OCI-LY7 (cell line): ENCODE measurements at regions not wholly inside any gene's neighbourhood (a gene's known extent, or its start where the extent isn't known, plus 50 kb on each side); places are given as distances from the start of the nearest gene placed in this dataset.

Experiments
- BruUV-seq: library from RNA; stranded (reverse); fragments of 400-500 nt; replicated peaks from 2 replicates; lab custom pipeline; 2021; lab: Mats Ljungman, UMichigan
- CTCF ChIA-PET: fragments of 300-600 bp; sonication (Branson Sonifier 250); formaldehyde crosslinking; loops from one replicate; lab custom pipeline; 2022; ENCODE audit warnings: antibody characterized with exemption; ENCODE audit not compliant: unreplicated experiment; lab: Charles Lee
- POLR2A ChIA-PET: fragments of 300-600 bp; sonication (Branson Sonifier 250); formaldehyde crosslinking; loops from one replicate; lab custom pipeline; 2022; ENCODE audit warnings: antibody characterized with exemption; lab: Charles Lee
- DNase-seq: peaks from one replicate; pipeline ENCODE4 v3.0.0-alpha.2; 2015; ENCODE audit warnings: low spot score
- H2AFZ ChIP-seq: fragments of 200-600 bp; sonication (generic), shearing (Covaris generic); 2 replicates; pipeline ENCODE4 v1.6.1; 2014; ENCODE audit warnings: mild to moderate bottlenecking, antibody characterized with exemption, low read length, moderate library complexity
- H3K27ac ChIP-seq: fragments of 200-600 bp; sonication (generic); 2 replicates; pipeline ENCODE4 v1.5.1; 2014; ENCODE audit warnings: mixed run types, low read depth, mild to moderate bottlenecking, moderate library complexity, low read length, inconsistent platforms; ENCODE audit not compliant: poor library complexity, severe bottlenecking
- H3K36me3 ChIP-seq: fragments of 200-600 bp; sonication (generic); 2 replicates; pipeline ENCODE4 v1.6.1; 2014; ENCODE audit warnings: mild to moderate bottlenecking, antibody characterized with exemption, low read length, moderate library complexity, mixed read lengths; ENCODE audit not compliant: insufficient read depth
- H3K4me1 ChIP-seq: fragments of 200-600 bp; sonication (generic); 2 replicates; pipeline ENCODE4 v1.5.1; 2014; ENCODE audit warnings: mild to moderate bottlenecking, low read length; ENCODE audit not compliant: insufficient read depth, poor library complexity, severe bottlenecking
- H3K4me2 ChIP-seq: fragments of 200-600 bp; sonication (generic); 2 replicates; pipeline ENCODE4 v1.6.1; 2014; ENCODE audit warnings: mild to moderate bottlenecking, low read length
- H3K4me3 ChIP-seq: fragments of 200-600 bp; sonication (generic); 2 replicates; pipeline ENCODE4 v1.5.1; 2014; ENCODE audit warnings: mild to moderate bottlenecking, low read depth, low read length; ENCODE audit not compliant: poor library complexity, severe bottlenecking
- H3K79me2 ChIP-seq: fragments of 200-600 bp; sonication (generic); 2 replicates; pipeline ENCODE4 v1.6.1; 2016; ENCODE audit warnings: low read depth, mild to moderate bottlenecking, low read length, moderate library complexity, mixed read lengths; ENCODE audit not compliant: insufficient read depth
- H3K9me2 ChIP-seq: fragments of 200-600 bp; sonication (generic); 2 replicates; pipeline ENCODE4 v1.6.1; 2016; ENCODE audit warnings: mild to moderate bottlenecking, low read length, mixed read lengths; ENCODE audit not compliant: insufficient read depth
- H3K9me3 ChIP-seq: fragments of 200-600 bp; sonication (generic); 2 replicates; pipeline ENCODE4 v1.6.1; 2014; ENCODE audit warnings: mild to moderate bottlenecking, mixed run types, low read length, mixed read lengths
- H4K20me1 ChIP-seq: fragments of 200-600 bp; sonication (generic); 2 replicates; pipeline ENCODE4 v1.6.1; 2014; ENCODE audit warnings: mild to moderate bottlenecking, antibody characterized with exemption, low read length, moderate library complexity, mixed read lengths; ENCODE audit not compliant: insufficient read depth
- EZH2phosphoT487 ChIP-seq: fragments of 200-600 bp; sonication (generic); IDR thresholded peaks from 2 replicates; pipeline ENCODE4 v1.6.1; 2018; ENCODE audit warnings: low read depth, borderline replicate concordance, mild to moderate bottlenecking, mixed run types, antibody characterized with exemption, low read length, moderate library complexity, mixed read lengths
- intact Hi-C: fragments of 100-400 bp; cut with micrococcal nuclease; formaldehyde crosslinking; loops from one replicate; pipeline ENCODE4 v1.10.0; 2022; ENCODE audit not compliant: unreplicated experiment
- TF ChIP-seq, protein P1 (sequence below): fragments of 200-600 bp; sonication (generic); conservative IDR thresholded peaks from 2 replicates; pipeline ENCODE4 v1.5.1; 2014; ENCODE audit warnings: mild to moderate bottlenecking, antibody characterized with exemption, low read length, moderate library complexity, mixed read lengths

DNA sequence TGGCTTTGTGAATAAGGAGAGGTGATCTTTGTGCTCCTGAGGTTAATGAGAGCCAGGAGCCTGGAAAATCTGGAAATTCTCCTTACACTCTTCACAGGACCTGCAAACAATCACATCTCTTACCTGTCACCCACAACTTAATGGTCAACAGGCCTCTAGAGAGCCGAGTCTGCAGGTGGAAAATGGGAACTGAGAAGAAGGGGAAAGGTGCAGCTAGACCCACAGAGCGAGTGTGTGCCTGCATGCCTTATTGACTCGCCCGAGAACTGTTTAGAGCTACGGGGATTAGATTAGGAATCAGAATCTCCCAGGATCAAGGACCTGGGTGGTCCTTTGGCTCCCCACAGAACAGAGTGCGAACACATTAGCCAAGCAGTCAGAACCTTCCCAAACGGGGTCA is 329.6 kb downstream of the PTEN start:
- Histone ChIP-seq H4K20me1 (no peaks in the 10 kb centered on the region), H3K9me2 (no peaks in the 10 kb centered on the region), H2AFZ (no peak overlapping the region), H3K27ac (no peak overlapping the region), H3K9me3 (no peaks in the 10 kb centered on the region), H3K4me3 (no peak overlapping the region), H3K79me2 (no peaks in the 10 kb centered on the region), H3K4me1 (peaks cover 6% of the 10 kb centered on the region), H3K4me2 (no peak overlapping the region), H3K36me3 (no peaks in the 10 kb centered on the region)
- DNase-seq: no peak
- BruUV-seq: no TSS peak
- ChIA-PET CTCF (no interaction called here), POLR2A (no interaction called here)
- no peak for TF ChIP-seq EZH2phosphoT487
- TF ChIP-seq, protein P1, sequence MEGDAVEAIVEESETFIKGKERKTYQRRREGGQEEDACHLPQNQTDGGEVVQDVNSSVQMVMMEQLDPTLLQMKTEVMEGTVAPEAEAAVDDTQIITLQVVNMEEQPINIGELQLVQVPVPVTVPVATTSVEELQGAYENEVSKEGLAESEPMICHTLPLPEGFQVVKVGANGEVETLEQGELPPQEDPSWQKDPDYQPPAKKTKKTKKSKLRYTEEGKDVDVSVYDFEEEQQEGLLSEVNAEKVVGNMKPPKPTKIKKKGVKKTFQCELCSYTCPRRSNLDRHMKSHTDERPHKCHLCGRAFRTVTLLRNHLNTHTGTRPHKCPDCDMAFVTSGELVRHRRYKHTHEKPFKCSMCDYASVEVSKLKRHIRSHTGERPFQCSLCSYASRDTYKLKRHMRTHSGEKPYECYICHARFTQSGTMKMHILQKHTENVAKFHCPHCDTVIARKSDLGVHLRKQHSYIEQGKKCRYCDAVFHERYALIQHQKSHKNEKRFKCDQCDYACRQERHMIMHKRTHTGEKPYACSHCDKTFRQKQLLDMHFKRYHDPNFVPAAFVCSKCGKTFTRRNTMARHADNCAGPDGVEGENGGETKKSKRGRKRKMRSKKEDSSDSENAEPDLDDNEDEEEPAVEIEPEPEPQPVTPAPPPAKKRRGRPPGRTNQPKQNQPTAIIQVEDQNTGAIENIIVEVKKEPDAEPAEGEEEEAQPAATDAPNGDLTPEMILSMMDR: no peak
- intact Hi-C loops: no loop called here

DNA sequence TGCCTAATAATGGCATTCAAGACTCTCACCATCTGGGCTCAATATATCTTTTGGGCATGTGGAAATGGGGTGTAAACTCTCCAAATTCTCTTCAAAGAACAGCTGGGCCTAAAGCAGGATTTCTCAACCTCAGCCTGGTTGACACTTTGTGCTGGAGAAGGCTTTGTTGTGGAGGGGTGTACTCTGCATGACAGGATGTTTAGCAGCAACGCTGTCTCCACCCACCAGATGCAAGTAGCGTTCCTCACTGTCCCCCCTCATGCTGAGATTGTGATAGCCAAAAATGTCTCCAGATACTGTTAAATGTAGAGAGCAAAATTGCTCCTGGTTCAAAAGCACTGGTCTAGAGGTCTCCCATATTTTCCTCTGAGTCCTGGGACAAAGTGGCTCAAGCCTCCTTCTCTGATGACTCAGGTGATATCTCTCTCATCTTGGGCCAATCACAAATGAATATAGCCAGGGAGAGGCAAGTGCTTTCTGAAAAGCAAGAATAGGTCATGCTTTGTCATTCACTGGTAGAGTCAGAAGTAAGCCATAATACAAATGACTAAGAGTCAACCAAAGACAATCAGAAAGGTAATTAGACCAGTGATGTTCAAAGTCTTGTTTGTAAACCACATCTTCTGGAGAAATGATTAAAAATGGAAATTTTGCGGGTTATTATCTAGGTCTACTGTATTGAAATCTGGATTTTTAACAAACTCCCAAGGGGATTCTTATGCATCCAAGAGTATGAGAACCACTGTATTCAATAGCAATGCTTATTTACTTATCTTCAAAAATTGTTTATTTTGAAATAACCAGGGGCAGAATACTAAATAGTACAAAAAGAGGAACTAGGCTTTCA is 330.8 kb downstream of the PTEN start:
- H2AFZ ChIP-seq: no peak overlapping the region
- CTCF ChIA-PET: no interaction called here
- no peak overlapping the region for H3K27ac ChIP-seq
- BruUV-seq: no TSS peak
- no peaks in the 10 kb centered on the region for H3K9me2 ChIP-seq
- no peak overlapping the region for H3K4me3 ChIP-seq
- POLR2A ChIA-PET: interaction anchor here (0.6 to 1.0 kb wide), 2 partner anchors 11 to 53 kb away, joined by 3 read pairs; no protein-coding TSS in a partner anchor
- no peaks in the 10 kb centered on the region for H3K79me2 ChIP-seq
- no peaks in the 10 kb centered on the region for H3K9me3 ChIP-seq
- H3K4me2 ChIP-seq: no peak overlapping the region
- intact Hi-C loops: no loop called here
- no peak for DNase-seq
- H4K20me1 ChIP-seq: no peaks in the 10 kb centered on the region
- H3K4me1 ChIP-seq: peaks cover 6% of the 10 kb centered on the region
- H3K36me3 ChIP-seq: no peaks in the 10 kb centered on the region
- TF ChIP-seq, protein P1: no peak
- TF ChIP-seq EZH2phosphoT487: no peak

DNA sequence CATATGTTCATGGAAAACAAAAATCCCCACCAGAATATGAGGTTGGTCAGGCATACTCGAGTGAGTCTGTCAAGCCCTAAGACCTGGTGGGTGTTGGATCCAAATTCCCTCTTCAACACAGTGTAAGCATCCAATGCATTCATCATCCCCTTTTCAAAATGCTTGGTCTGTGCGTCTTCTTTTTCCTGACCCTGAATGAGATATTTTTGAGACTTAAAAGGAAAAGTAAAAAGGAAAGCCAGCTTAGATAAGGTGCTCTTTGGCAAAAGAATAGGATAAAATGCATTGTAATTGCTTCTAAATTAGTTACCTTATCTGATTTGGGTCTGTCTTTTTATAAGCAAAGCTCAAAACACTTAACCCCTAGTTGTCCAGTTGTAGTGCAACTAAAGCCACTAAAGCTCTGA is 331.5 kb downstream of the PTEN start:
- intact Hi-C loops: no loop called here
- Histone ChIP-seq H3K4me3 (no peak overlapping the region), H3K4me1 (peaks cover 6% of the 10 kb centered on the region), H3K9me2 (no peaks in the 10 kb centered on the region), H3K36me3 (no peaks in the 10 kb centered on the region), H4K20me1 (no peaks in the 10 kb centered on the region), H3K4me2 (no peak overlapping the region), H2AFZ (no peak overlapping the region), H3K79me2 (no peaks in the 10 kb centered on the region), H3K27ac (no peak overlapping the region), H3K9me3 (no peaks in the 10 kb centered on the region)
- BruUV-seq: no TSS peak
- TF ChIP-seq EZH2phosphoT487: no peak
- TF ChIP-seq, protein P1: no peak
- DNase-seq: no peak
- ChIA-PET POLR2A (interaction anchor here (0.7 to 1.0 kb wide), 2 partner anchors 52 to 76 kb away, joined by 3 read pairs; no protein-coding TSS in a partner anchor), CTCF (no interaction called here)
